GM18505 (cell line): ENCODE measurements at regions not wholly inside any gene's neighbourhood (a gene's known extent, or its start where the extent isn't known, plus 50 kb on each side); places are given as distances from the start of the nearest gene placed in this dataset.
"Not testable (repeated sequence)": the region's sequence is repeated elsewhere in the genome, so short reads cannot be mapped to it uniquely, and the experiment has no call there.

Experiments
- ATAC-seq: cut with Tn5 transposase; IDR thresholded peaks from one replicate; pipeline ENCODE4 v1.9.1; 2021; ENCODE audit not compliant: unreplicated experiment
- POLR2A ChIP-seq: IDR thresholded peaks from 4 replicates; pipeline ENCODE4 v1.6.1; 2011; ENCODE audit warnings: borderline replicate concordance; ENCODE audit not compliant: insufficient read depth, insufficient read length; ENCODE audit errors: extremely low read depth

- no peak for ATAC-seq
- no peak for TF ChIP-seq POLR2A
Observed at GRCh38 chr13:44049081-44049945, 169.6 kb downstream of the LACC1 start.

GRCh38 chr13:44050450-44051063 lies 170.9 kb downstream of the LACC1 start:
- ATAC-seq, result no peak
- no peak for TF ChIP-seq POLR2A

GRCh38 chr13:44051405-44051804 lies 171.7 kb downstream of the LACC1 start:
- no peak for TF ChIP-seq POLR2A
- no peak for ATAC-seq

- no peak for TF ChIP-seq POLR2A
- ATAC-seq, result no peak
Observed at GRCh38 chr13:44051918-44052675, 172.4 kb downstream of the LACC1 start.

- TF ChIP-seq POLR2A, result no peak
- no peak for ATAC-seq
Observed at GRCh38 chr13:44052780-44053184, 173.1 kb downstream of the LACC1 start.

GRCh38 chr13:44053208-44053607 lies 173.5 kb downstream of the LACC1 start:
- no peak for ATAC-seq
- no peak for TF ChIP-seq POLR2A

- TF ChIP-seq POLR2A, result no peak
- ATAC-seq, result no peak
Observed at GRCh38 chr13:44054525-44054924, 174.8 kb downstream of the LACC1 start.

- ATAC-seq, result not testable (repeated sequence)
Observed at GRCh38 chr13:44055681-44056080, 176.0 kb downstream of the LACC1 start.

GRCh38 chr13:44058067-44058466 lies 178.4 kb downstream of the LACC1 start:
- no peak for ATAC-seq
- TF ChIP-seq POLR2A, result no peak

- TF ChIP-seq POLR2A, result no peak
Observed at GRCh38 chr13:44058624-44059215, 179.0 kb downstream of the LACC1 start.

GRCh38 chr13:44061876-44062275 lies 182.2 kb downstream of the LACC1 start:
- no peak for TF ChIP-seq POLR2A
- no peak for ATAC-seq

More at GRCh38 chr13:44058624-44059215, 179.0 kb downstream of the LACC1 start:
- no peak for ATAC-seq

GRCh38 chr13:44063467-44063866 lies 183.8 kb downstream of the LACC1 start:
- ATAC-seq, result no peak
- TF ChIP-seq POLR2A, result no peak

- TF ChIP-seq POLR2A, result no peak
- ATAC-seq, result no peak
Observed at GRCh38 chr13:44063881-44064280, 184.2 kb downstream of the LACC1 start.

- no peak for TF ChIP-seq POLR2A
- no peak for ATAC-seq
Observed at GRCh38 chr13:44064357-44064756, 184.7 kb downstream of the LACC1 start.

- no peak for TF ChIP-seq POLR2A
- ATAC-seq, result no peak
Observed at GRCh38 chr13:44068169-44068568, 188.5 kb downstream of the LACC1 start.
